Endothelial cell of umbilical vein (primary cell): ENCODE measurements at regions not wholly inside any gene's neighbourhood (a gene's known extent, or its start where the extent isn't known, plus 50 kb on each side); places are given as distances from the start of the nearest gene placed in this dataset.
"Not testable (repeated sequence)": the region's sequence is repeated elsewhere in the genome, so short reads cannot be mapped to it uniquely, and the experiment has no call there.

Experiments used
- BruUV-seq: library from RNA; stranded (reverse); fragments of 400-500 nt; replicated peaks from 2 replicates; lab custom pipeline; 2021; lab: Mats Ljungman, UMichigan
- CTCF ChIA-PET: fragments of 300-600, 350-600 bp; sonication (Branson Sonifier 250); formaldehyde crosslinking; loops from one replicate; lab custom pipeline; 2021; ENCODE audit warnings: antibody characterized with exemption, inconsistent platforms; lab: Charles Lee
- POLR2A ChIA-PET: fragments of 300-600, 350-600 bp; sonication (Branson Sonifier 250); formaldehyde crosslinking; loops from one replicate; lab custom pipeline; 2021; ENCODE audit warnings: antibody characterized with exemption, inconsistent platforms; lab: Charles Lee
- DNase-seq: peaks from one replicate; pipeline ENCODE4 v3.0.0-alpha.2; 2011; ENCODE audit warnings: low read depth, low spot score
- FAIRE-seq: peaks from 2 replicates; lab custom pipeline; 2011; peaks lifted over from hg19 to GRCh38; lab: Jason Lieb, UNC
- H2AFZ ChIP-seq: 2 replicates; pipeline ENCODE4 v1.6.0; 2012; ENCODE audit warnings: low read depth, low read length, control low read depth, inconsistent platforms
- H3K27ac ChIP-seq: 2 replicates; pipeline ENCODE4 v1.5.1; 2011; ENCODE audit warnings: low read depth, mild to moderate bottlenecking, control low read depth, low read length, moderate library complexity; ENCODE audit not compliant: insufficient read depth
- H3K27me3 ChIP-seq, 2 experiments: 2 replicates each; pipeline versions ENCODE4 v1.6.0 to v1.6.1; 2011; ENCODE audit warnings: low read length in 2 of 2, mixed read lengths in 1 of 2; ENCODE audit not compliant: control insufficient read depth in 2 of 2, insufficient read depth in 2 of 2
- H3K36me3 ChIP-seq, 2 experiments: 2 replicates in 1 of 2; 3 replicates in 1 of 2; pipeline ENCODE4 v1.5.1; 2011; ENCODE audit warnings: low read length in 2 of 2, mild to moderate bottlenecking in 1 of 2, moderate library complexity in 1 of 2; ENCODE audit not compliant: control insufficient read depth in 2 of 2, insufficient read depth in 2 of 2; ENCODE audit errors: extremely low read depth in 1 of 2
- H3K4me1 ChIP-seq: 3 replicates; pipeline ENCODE4 v1.5.1; 2011; ENCODE audit warnings: mild to moderate bottlenecking, low read length; ENCODE audit not compliant: control insufficient read depth, insufficient read depth; ENCODE audit errors: extremely low read depth
- H3K4me2 ChIP-seq: 2 replicates; pipeline ENCODE4 v1.6.1; 2011; ENCODE audit warnings: low read length, control low read depth, mixed read lengths; ENCODE audit not compliant: insufficient read depth
- H3K4me3 ChIP-seq, 3 experiments: fragments of 200-600 bp in 1 of 3; sonication (generic), shearing (Covaris generic) in 1 of 3; replicated peaks in 1 of 3; 2 replicates each; pipeline ENCODE4 v1.5.1; 2011 to 2016; ENCODE audit warnings: control low read depth in 3 of 3, low read length in 3 of 3, mild to moderate bottlenecking in 2 of 3, inconsistent platforms in 1 of 3, low read depth in 1 of 3, moderate library complexity in 1 of 3; ENCODE audit not compliant: insufficient read depth in 1 of 3
- H3K79me2 ChIP-seq: 2 replicates; pipeline ENCODE4 v1.6.0; 2012; ENCODE audit warnings: low read length, inconsistent platforms; ENCODE audit not compliant: control insufficient read depth, insufficient read depth
- H3K9ac ChIP-seq: replicated peaks from 2 replicates; pipeline ENCODE3; 2011; ENCODE audit warnings: low read length, control low read depth; ENCODE audit not compliant: insufficient read depth; ENCODE audit errors: extremely low read depth
- H3K9me1 ChIP-seq: replicated peaks from 3 replicates; pipeline ENCODE4 v1.6.0; 2011; ENCODE audit warnings: mild to moderate bottlenecking, low read length; ENCODE audit not compliant: control insufficient read depth, insufficient read depth; ENCODE audit errors: extremely low read depth
- H3K9me3 ChIP-seq: replicated peaks from 2 replicates; pipeline ENCODE4 v1.5.1; 2012; ENCODE audit warnings: low read length, inconsistent platforms; ENCODE audit not compliant: control insufficient read depth, insufficient read depth
- H4K20me1 ChIP-seq: replicated peaks from 2 replicates; pipeline ENCODE3; 2011; ENCODE audit warnings: mild to moderate bottlenecking, low read length; ENCODE audit not compliant: control insufficient read depth, insufficient read depth; ENCODE audit errors: extremely low read depth
- CTCF ChIP-seq, 2 donors: IDR thresholded peaks; 1 replicate in 1 of 2; 2 replicates in 1 of 2; pipeline ENCODE4 v1.5.1; 2011; ENCODE audit warnings: low read length in 2 of 2, mild to moderate bottlenecking in 2 of 2, moderate library complexity in 2 of 2, control low read depth in 1 of 2, inconsistent platforms in 1 of 2, low read depth in 1 of 2; ENCODE audit not compliant: insufficient read depth in 1 of 2; ENCODE audit errors: extremely low read depth in 1 of 2
- EZH2 ChIP-seq: IDR thresholded peaks from 2 replicates; pipeline ENCODE4 v1.6.1; 2012; ENCODE audit warnings: borderline replicate concordance, low read depth, mild to moderate bottlenecking, moderate library complexity, low read length, inconsistent platforms; ENCODE audit not compliant: severe bottlenecking
- FOS ChIP-seq: IDR thresholded peaks from 2 replicates; pipeline ENCODE4 v1.6.1; 2011; ENCODE audit warnings: mild to moderate bottlenecking, low read length, moderate library complexity, borderline replicate concordance; ENCODE audit not compliant: insufficient read depth
- GATA2 ChIP-seq: IDR thresholded peaks from 2 replicates; pipeline ENCODE4 v1.7.0; 2011; ENCODE audit warnings: low read depth, mild to moderate bottlenecking, moderate library complexity, mixed read lengths, low read length; ENCODE audit not compliant: insufficient read length, insufficient read depth
- JUN ChIP-seq: IDR thresholded peaks from 2 replicates; pipeline ENCODE4 v1.6.1; 2011; ENCODE audit warnings: borderline replicate concordance, low read depth; ENCODE audit not compliant: insufficient read length, insufficient read depth
- MAX ChIP-seq: IDR thresholded peaks from 2 replicates; pipeline ENCODE4 v1.6.1; 2011; ENCODE audit not compliant: insufficient read depth, insufficient read length
- MYC ChIP-seq: IDR thresholded peaks from one replicate; pipeline ENCODE4 v1.6.1; 2011; ENCODE audit warnings: mild to moderate bottlenecking, low read depth, low read length
- POLR2A ChIP-seq: IDR thresholded peaks from 2 replicates; pipeline ENCODE4 v1.6.1; 2012; ENCODE audit warnings: low read depth, mild to moderate bottlenecking, control low read depth, low read length
- POLR2AphosphoS5 ChIP-seq: IDR thresholded peaks from 2 replicates; pipeline ENCODE4 v1.6.1; 2012; ENCODE audit warnings: low read depth, mild to moderate bottlenecking, control low read depth, low read length, moderate library complexity; ENCODE audit not compliant: insufficient read depth
- dilution Hi-C: fragments of 300-500 bp; cut with MboI; formaldehyde crosslinking; loops from one replicate; pipeline ENCODE4 v1.15.0; 2019; ENCODE audit warnings: low sequenced_read_pairs; ENCODE audit not compliant: extremely low pct_ligation_motif_present
- intact Hi-C: fragments of 100-400 bp; cut with micrococcal nuclease; formaldehyde crosslinking; loops from one replicate; pipeline ENCODE4 v1.10.0; 2022

GRCh38 chr6:149142924-149143429 lies 174.5 kb upstream of the TAB2 start:
- dilution Hi-C loops = no loop called here
- ChIA-PET CTCF (no interaction called here), POLR2A (no interaction called here)

DNA sequence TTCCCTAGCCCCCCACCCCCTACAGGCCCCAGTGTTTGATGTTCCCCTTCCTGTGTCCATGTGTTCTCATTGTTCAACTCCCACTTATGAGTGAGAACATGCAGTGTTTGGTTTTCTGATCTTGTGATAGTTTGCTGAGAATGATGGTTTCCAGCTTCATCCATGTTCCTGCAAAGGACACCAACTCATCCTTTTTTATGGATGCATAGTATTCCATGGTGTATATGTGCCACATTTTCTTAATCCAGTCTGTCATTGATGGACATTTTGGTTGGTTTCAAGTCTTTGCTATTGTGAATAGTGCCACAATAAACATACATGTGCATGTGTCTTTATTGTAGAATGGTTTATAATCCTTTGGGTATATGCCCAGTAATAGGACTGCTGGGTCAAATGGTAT lies 171.7 kb upstream of the TAB2 start:
- H3K27ac ChIP-seq, H2AFZ ChIP-seq, H3K27me3 ChIP-seq, H3K9me3 ChIP-seq, H4K20me1 ChIP-seq, H3K4me3 ChIP-seq, H3K9me1 ChIP-seq, H3K4me1 ChIP-seq, intact Hi-C loops, FAIRE-seq, BruUV-seq, H3K79me2 ChIP-seq, dilution Hi-C loops, H3K4me2 ChIP-seq, H3K9ac ChIP-seq, H3K36me3 ChIP-seq, POLR2A ChIA-PET, DNase-seq: not testable (repeated sequence)
- CTCF ChIA-PET = interaction anchor here (1.5 kb wide), 1 partner anchor 20 kb away, joined by 4 read pairs; no protein-coding TSS in a partner anchor

More at GRCh38 chr6:149142924-149143429, 174.5 kb upstream of the TAB2 start:
- H4K20me1 ChIP-seq = no peaks in the 10 kb centered on the region
- DNase-seq (no peak), FAIRE-seq (peak; percentile 15)
- TF ChIP-seq MAX (no peak), JUN (no peak), CTCF (IDR thresholded peaks at IDR 0.05; ENCODE audit: extremely low read depth in 1 of 2, insufficient read depth in 1 of 2, low read depth in 1 of 2, low read length in 2 of 2) (no peak), FOS (no peak), POLR2A (no peak), MYC (no peak), EZH2 (no peak), POLR2AphosphoS5 (no peak), GATA2 (no peak)
- intact Hi-C loops = no loop called here
- no peaks in the 10 kb centered on the region for H3K9me3 ChIP-seq
- no peaks in the 10 kb centered on the region for H3K9me1 ChIP-seq
- no peak overlapping the region for H3K9ac ChIP-seq
- H3K4me3 ChIP-seq = no peak overlapping the region
- peaks cover 0 to 3% of the 10 kb centered on the region in 2 experiments for H3K27me3 ChIP-seq
- no peaks in the 10 kb centered on the region for H3K36me3 ChIP-seq
- no peaks in the 10 kb centered on the region for H3K4me1 ChIP-seq
- H3K4me2 ChIP-seq = no peak overlapping the region
- no peak overlapping the region for H2AFZ ChIP-seq
- no TSS peak for BruUV-seq
- no peaks in the 10 kb centered on the region for H3K79me2 ChIP-seq
- no peak overlapping the region for H3K27ac ChIP-seq
